Right ventricle myocardium inferior (tissue), 1 donor: ENCODE measurements at regions not wholly inside any gene's neighbourhood (a gene's known extent, or its start where the extent isn't known, plus 50 kb on each side); places are given as distances from the start of the nearest gene placed in this dataset.
"Not testable (repeated sequence)": the region's sequence is repeated elsewhere in the genome, so short reads cannot be mapped to it uniquely, and the experiment has no call there.

Experiments
- ATAC-seq: fragments of 200-7000 bp; cut with Tn5 transposase; one replicate; pipeline ENCODE4 v1.9.1; 2020; ENCODE audit warnings: mild to moderate bottlenecking, moderate library complexity
- DNase-seq: peaks from one replicate; pipeline ENCODE4 v3.0.0; 2021; ENCODE audit errors: missing footprints
- intact Hi-C: fragments of 100-400 bp; cut with DNase I; formaldehyde crosslinking; loops from one replicate; pipeline ENCODE4 v1.11.0; 2022
- donor health status: DM: no; HTN: yes; CAD: no; lungs with severe emphysema.

DNA sequence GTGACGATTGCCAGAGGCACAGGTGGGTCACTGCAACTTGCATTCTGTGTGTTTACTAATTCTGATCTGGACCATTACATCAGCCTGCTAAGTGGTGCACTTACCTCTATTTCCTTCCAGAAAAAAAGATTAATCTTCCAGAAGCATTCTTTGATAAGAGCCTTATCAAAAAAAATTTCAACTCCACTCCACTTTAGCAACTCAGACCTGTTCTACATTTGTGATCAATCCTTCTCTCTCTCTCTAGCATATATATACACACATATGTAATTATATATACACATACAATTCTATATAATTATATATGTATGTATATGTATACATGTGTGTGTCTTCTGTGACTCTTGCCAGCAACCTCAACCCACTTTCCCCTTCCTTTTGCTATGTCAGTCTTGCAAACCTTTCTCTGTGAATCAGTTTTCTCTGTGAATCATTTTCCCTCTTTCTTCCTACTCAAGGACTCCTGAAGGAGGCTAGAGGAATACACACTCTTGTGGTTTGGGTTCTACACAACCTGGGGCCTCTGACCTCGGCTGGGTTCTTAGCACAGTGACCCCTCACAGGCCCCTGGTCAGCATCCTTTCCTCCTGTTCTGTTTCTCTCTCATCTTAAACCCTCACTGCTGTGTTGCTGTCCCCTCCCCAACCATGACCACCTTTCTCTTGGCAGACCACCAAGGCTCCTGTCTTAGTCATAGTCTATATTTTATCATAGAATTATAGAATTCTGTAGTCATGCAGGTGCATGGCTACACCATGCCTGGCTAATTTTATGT, 130.4 kb upstream of the PELI1 start:
- no peak for DNase-seq
- ATAC-seq = no peak
- intact Hi-C loops = loop anchor here (5.0 kb wide), 1 partner anchor 132 kb away; the partner anchor contains the start of gene PELI1

DNA sequence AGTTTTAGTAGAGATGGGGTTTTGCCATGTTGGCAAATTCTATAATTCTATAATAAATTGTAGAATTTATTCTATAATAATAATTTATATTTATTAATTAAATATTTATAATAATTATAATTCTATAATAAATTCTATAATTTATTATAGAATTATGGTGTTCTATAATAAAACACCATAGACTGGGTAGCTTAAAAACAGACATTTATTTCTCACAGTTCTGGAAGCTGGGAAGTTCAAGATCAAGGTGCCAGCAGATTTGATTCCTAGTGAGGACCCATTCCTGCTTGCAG, 130.9 kb upstream of the PELI1 start:
- ATAC-seq (no peak), DNase-seq (no peak)
- intact Hi-C loops = no loop called here

DNA sequence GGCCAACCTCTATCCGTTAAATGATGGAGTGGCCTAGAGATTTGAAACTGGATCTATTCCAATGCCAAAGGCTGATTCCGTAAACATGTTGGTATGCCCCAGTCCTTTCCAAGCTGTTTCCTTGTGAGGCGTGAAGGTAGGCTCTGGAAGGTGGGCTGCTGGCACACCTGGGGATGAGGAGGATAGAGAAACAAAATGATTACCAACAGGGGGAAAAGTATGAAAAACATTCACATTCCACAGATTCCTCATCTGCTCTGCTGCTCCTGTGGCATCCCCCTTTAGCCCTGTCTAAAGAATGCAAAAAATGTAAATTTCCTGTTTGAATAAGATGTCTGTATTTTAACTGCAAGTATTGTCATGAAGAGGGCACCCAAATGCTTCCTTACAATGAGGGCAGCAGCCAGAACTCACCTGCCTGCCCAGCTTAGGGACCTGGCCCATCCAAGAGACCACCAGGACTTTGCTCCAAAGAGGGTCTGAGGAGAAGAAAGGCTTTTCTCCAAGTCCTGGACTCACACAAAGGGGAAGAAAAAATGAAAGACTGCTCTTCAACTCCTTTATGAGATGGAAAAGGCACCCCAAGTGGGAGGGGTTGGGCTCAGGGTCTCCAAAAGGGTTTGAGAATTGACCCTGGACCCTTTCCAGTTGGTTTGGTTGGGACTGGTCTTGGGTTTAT, 132.3 kb upstream of the PELI1 start:
- DNase-seq (no peak), ATAC-seq (no peak)
- intact Hi-C loops = no loop called here

DNA sequence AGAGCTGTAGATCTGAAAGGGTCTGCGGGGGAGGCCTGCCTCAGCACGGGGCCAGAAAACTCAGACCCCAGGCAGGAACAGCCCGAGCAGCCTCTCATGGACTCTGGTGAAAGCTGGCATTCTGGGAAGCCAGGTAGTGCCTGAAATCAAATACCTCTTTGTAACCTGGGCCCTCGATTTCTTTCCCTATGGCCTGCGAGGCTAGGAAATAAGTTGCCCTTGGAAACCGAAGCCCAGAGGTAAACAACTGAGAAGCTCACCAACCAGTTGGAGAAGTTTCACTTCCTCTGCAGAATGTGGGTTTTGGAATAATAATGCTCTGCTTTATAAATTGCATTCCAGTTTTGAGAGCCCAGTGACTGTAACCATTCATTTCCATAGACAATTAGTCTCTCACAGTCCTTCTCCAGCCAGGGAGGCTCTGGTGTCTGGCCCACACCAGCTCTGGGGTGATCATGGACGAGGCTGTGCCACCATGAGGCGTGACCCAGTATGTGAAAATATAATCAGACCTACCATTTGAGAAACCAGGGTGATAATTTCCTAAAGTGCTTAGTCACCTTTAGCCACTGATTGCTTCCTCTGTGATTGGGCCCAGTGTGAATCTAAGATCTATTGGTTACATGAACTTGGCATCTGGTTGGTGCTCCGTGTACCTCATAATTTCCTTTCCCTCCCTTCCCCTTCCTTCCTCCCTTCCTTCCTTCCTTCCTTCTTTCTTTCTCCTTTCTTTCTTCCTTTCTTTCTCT, 133.1 kb upstream of the PELI1 start:
- DNase-seq (no peak), ATAC-seq (no peak)
- intact Hi-C loops = no loop called here

DNA sequence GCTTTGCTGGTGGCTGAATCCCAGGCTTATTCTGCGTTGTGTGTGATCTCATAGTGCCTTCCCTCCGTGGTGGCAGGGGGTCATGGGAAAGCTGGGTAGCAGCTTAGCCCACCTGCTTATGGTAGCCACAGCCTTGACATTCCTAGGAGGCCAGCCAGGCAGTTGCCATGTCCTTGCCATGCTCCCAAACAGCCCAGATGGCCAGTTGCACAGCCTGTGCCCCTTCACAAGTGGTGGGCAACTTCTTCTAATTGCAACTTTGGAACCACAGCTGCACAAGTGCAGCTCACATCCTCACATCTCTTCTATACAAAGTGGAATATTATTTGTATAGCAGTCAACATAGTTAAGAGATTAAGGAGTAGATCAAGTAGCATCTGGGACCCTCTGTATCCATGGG, 136.6 kb upstream of the PELI1 start:
- DNase-seq, intact Hi-C loops, ATAC-seq: not testable (repeated sequence)

DNA sequence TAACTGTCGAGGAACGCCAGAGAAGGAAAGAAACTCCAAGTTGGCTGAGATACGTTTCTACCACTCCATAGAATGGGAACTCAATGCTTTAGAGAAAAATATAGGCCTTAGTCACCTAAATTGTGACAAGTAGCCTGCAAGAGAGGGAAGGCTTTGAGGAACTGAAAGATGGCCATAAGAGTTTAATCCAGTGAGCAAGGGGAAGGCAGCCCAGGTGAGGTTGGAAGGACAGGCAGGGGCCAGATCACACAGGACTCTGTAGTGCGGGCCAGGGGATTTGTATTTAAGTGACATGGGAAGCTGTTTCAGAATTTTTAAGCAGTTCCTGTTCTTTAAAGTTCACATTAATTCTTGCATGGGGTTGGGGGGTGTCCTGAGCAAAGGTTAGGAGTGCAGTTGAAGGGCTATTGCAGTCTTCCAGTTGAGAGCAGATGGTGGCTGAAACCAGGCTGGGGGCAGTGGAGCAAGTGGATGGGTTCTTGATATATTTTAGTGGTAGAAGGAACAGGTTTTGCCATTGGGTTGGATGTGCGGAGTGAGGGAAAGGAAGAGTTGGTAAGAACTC, 138.9 kb upstream of the PELI1 start:
- DNase-seq = no peak
- no peak for ATAC-seq
- intact Hi-C loops = no loop called here

DNA sequence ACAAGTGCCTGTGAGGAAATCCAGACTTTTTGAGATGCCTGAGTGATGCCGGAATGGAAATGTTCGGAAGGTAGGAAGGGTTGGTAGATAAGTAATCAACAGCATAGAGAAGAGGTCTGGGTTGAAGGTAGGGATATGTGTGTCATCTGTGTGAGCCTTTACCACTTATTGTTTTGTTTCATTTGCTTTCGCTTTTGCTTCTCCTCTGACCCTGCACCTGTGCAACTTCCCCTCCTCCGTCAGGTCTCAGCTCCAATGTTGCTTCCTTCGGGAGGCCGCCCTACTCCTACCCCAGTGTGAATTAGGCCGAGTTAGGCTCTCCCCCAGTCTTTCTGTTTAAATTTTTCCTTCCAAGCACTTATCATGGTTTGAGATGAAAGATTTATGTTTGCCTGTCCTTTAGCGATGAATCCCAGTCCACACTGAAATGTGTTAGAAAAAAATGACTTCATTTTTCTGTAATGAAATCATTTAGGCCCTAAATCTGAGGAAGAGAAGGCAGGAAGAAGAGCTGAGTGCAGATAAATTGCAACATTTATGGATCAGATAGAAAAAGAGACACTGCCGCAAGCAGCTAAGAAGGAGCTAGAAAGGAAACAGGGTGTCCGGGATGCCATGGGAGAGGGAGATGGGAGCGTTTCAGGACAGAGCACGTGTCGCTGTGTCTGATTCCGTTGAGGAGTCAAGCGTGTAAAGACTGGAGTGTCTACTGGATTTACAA, 139.6 kb upstream of the PELI1 start:
- no peak for DNase-seq
- intact Hi-C loops = no loop called here
- ATAC-seq = no peak

DNA sequence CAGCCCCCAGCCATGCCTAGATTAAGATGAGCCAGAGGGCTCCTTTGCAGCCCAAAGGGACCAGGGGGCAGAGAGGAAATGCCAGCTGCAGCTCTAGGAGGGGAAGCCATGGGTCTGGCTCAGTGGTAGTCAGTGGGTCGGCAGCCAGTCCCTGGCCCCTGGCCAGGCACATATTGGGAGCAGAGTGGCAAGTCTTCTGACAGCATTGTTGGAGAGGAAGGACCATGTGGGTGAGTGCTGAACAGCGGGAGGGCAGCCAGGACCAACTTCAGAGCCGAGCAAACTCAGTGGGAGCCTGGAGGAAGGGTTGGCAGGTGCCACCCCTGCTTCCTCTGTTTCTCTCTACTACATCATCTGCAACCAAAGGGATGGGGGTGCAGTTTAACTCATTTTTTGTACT, 140.5 kb upstream of the PELI1 start:
- DNase-seq = no peak
- ATAC-seq = peak; percentile 34
- intact Hi-C loops = no loop called here

DNA sequence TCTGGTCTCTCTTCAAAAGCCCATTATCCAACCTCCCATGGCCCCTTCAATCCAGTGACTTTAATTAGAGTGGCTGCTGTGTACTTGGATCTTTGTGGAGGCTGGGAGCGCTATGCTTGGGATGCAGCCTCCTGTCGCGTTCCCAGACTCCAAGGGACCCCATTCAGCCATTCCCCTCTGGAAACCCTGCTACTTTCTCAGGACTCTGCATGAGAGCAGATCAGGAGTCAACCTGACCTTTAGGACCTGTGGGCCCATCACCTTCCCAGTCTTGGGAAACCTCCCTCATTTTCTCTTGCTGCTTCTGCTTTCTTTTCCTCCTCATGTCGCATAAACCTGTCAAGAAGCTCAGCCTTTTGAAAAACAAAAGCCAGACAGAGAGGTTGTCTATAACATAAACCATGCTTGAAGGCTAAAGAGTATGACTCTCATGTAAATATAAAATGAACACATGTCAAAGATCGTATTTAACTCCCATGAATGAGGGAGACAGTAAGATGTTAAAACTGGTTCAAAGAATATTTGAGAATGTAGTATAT, 143.1 kb upstream of the PELI1 start:
- ATAC-seq (no peak), DNase-seq (no peak)
- intact Hi-C loops = no loop called here

DNA sequence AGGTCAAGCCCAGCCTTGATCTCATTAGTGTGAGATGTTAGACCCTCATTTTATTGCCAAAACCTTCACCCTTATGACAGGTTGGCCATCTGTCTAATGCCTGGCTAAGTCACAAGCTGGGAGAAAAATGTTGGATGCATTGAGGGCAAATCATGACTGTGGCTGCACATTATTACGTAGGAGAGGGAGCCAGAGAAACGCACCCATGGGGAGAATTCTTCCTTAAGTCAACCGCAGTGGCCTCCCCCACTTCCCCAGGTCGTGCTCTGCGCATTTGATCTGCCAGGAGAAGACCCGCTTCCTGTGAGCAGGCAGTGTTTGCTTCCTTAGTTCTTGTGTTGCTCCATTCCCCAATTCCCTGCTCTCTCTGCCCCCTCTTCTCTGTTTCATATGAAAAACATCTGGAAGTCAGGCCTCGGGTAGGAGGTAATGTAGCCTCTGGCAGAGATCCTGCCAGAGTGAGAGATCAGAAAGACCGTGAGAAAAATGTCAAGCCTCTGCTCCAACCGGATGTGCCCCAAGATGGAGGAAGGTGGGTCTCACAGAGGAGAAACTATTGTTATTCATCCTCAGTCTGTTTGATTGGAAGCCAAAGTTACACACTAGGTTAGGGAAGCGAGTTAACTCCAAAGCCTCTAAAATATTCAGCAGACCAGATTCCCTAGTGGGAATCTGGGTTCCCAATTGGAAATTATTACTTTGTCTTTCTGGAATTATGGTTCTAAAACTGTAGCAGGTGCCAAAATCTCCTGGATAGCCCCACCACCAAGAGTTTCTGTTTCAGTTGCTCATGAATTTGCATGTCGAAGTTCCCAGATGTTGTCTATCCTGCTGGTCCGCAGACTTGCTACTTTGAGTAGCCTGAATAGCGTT, 144.3 kb upstream of the PELI1 start:
- no peak for DNase-seq
- intact Hi-C loops = no loop called here

DNA sequence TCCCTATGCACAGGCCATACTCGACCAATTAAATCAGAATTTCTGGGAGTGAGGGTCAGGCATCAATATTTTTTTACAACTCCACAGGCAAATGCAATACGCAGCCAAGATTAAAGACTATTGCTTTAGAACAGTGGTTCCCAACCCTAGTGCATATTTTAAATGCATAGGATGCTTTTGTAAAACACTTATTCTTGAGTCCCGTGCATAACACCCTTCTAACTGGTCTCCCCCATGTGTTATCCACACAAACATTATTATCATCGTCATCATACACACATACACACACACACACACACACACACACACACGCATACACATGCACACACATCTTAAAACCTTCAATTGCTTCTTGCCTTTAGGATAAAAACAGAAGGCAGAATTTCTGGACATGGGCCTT, 145.0 kb upstream of the PELI1 start:
- intact Hi-C loops = no loop called here
- ATAC-seq (no peak), DNase-seq (no peak)

More for the DNA sequence above, 144.3 kb upstream of the PELI1 start:
- peak; percentile 49 for ATAC-seq

DNA sequence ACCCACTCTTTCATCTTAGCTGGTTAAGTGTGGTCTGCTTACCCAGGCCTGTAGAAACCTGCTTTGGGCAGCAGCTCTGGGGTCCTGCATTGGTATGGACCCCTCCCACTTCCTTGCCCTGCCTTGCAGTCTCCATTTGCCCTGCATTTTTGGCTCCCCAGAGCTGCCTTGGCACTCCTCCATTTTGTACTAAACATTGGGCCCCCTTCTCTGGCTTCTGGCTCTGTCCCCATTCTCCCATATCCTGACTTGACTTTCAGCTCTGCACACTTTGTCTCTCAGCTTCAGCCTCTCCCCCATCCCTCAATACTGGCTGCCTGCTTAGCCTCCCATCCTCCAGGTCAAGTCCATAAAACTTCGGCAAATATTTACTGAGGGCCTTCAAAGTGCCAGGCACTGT, 145.5 kb upstream of the PELI1 start:
- DNase-seq (no peak), ATAC-seq (no peak)
- intact Hi-C loops = no loop called here

DNA sequence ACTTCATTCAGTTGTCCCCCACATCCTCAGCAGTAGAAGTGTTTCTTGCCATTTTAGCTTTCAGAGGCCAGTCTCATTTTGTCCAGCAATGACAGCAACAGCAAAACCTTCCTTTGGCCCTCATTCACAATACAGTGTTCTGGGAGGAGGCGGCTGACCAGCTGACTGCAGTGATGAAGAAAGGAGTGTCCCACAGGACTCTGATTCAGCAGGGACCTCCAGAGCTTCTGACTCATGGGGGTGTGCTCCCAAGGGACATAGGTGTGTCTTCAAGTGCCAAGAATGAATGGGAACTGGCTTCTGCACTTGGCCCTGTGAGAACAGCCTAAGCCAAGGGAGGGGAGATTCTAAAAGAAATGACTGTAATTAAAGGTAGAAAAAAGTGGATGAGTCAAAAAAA, 147.0 kb upstream of the PELI1 start:
- DNase-seq (no peak), ATAC-seq (no peak)
- intact Hi-C loops = no loop called here

DNA sequence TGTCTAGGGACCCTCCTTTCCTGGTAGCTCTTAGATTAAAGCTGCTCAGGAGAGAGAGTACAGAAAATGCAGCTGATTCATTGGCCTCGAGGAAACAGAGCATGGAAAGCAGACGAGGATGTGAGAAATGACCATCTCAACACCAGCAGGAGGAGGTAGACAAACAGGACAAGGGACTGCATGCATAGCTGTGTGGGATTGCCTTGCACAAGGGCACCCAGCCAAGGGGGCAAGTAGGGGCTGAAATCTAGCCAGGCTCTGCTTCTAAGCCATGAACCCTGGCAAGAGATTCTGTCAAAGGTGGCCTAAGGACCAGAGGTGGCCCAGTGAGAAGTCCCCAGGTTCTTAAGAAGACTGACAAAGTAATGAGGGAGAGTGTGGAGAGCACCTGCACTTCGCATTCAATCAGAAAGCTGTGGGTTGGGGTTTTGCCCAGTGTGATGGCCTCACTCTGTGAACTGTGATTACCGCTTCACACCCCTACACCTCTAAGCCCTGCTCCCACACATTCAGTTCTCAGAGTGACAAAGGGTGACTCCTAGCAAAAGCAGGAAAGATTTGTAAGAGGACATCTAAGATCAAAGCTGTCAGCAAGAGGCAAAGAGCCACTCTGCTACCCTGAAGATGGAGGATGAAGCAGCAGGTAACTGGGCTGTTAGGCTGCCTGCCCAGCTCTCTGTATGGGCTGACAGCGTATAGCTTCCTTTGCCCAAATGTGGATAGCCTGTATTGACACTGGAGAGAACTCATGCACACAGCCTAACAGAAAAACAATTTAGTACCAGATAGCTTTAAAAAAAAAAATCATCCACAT, 151.3 kb upstream of the PELI1 start:
- no peak for ATAC-seq
- DNase-seq = no peak
- intact Hi-C loops = no loop called here

DNA sequence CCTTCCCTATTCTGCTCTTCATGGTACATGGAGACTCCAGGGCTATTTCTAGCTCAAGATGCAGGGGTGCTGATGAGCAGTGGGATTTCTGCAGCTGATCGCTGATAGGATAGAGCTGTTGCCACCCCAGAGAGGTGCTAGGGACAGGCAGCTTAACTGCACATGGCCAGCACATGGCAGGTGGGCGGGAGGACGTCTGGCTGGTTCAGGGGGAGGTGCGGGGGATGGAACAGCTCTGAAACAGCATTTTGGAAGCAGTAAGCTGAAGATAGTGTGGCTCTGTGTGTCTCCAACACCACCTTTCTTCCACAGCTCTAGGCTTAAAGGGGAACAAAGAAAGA, 151.9 kb upstream of the PELI1 start:
- intact Hi-C loops = no loop called here
- ATAC-seq = no peak
- no peak for DNase-seq

DNA sequence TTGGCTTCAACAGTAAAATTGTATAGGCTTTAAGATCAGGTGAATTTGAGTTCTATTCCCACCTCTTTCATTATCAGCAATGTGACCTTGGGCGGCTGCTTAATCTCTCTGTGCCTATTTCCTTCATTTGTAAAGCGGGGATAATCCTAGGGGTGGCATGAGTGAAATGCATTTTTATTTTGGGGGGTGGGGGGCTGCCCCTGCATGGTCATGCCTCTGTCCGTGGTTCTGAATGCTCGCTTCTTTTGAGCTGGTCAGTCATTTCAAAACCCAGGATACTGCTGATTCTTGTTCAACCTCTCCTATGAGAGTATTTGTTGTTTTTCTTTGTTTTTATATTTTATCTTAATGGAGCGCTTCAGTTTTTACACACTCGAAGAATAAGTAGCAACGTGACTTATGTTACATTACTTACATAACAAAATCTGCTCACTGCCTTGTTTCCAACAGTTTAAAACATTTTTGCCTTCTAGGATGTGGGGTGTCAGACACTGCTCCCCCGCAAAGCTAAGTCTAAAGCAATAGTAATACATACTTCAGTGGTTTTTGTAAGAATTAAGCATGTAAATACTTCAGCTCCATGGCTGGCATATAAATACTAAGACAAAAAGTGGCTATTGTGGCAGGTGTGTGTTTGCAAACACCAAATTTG, 152.6 kb upstream of the PELI1 start:
- no peak for DNase-seq
- ATAC-seq = no peak
- intact Hi-C loops = no loop called here

DNA sequence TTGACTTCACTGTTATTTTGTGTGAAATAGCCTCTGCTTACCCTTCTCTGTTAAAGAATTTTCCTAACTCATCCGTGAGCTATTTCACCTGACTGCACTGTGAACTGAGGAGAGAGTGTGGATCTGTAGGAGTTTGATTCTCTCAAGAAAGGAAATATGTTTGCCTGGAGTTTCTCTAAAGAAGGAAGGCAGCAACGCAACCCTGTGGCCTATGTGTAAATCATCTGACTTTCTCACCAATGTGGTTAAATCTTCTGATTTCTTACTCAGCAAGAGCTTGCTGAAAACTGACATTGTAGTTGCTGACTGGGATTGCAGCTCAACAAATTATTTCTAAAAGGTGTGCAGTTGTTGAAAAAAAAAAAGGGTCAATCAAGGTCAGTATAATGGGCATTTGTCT, 153.9 kb upstream of the PELI1 start:
- DNase-seq (no peak), ATAC-seq (no peak)
- intact Hi-C loops = no loop called here
